Choroid plexus epithelial cell (primary cell): ENCODE measurements at regions not wholly inside any gene's neighbourhood (a gene's known extent, or its start where the extent isn't known, plus 50 kb on each side); places are given as distances from the start of the nearest gene placed in this dataset.

Source experiments
- DNase-seq: peaks from one replicate; pipeline ENCODE4 v3.0.0-alpha.2; 2010; ENCODE audit warnings: low read depth
- H3K4me3 ChIP-seq: 2 replicates; pipeline ENCODE4 v1.5.1; 2011; ENCODE audit warnings: low read depth, mild to moderate bottlenecking, control low read depth, low read length, moderate library complexity
- CTCF ChIP-seq: conservative IDR thresholded peaks from 2 replicates; pipeline ENCODE4 v1.5.1; 2011; ENCODE audit warnings: low read depth, mild to moderate bottlenecking, control low read depth, inconsistent platforms, low read length, moderate library complexity

DNA sequence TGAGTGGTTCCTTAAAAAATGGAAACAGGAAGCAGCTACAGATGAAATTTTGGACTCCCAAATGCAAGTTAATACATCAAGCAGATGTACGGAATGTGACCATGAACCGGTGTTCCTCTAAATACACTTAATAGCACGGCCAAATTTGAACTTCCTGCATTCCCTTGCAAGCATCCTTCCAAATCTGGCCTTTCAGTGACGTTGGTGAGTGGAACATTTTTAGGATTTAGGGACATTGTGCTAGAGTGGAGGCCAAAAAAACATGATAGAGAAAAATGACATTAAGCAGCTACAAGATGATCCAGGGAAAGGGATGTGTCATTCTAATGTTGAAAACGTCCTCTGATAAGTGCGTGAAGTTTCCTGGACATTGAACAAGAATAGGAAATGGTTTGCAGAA is 62.1 kb downstream of the CTAGE1 start:
- no peak for TF ChIP-seq CTCF
- H3K4me3 ChIP-seq, result no peak overlapping the region
- no peak for DNase-seq

GRCh38 chr18:22355069-22355468 is 62.6 kb downstream of the CTAGE1 start:
- DNase-seq, result no peak
- H3K4me3 ChIP-seq, result no peak overlapping the region
- no peak for TF ChIP-seq CTCF

GRCh38 chr18:22349966-22350365 is 67.7 kb downstream of the CTAGE1 start:
- DNase-seq, result no peak
- no peak overlapping the region for H3K4me3 ChIP-seq
- no peak for TF ChIP-seq CTCF

GRCh38 chr18:22349317-22349898 is 68.3 kb downstream of the CTAGE1 start:
- no peak for TF ChIP-seq CTCF
- peak; percentile 7 for DNase-seq

GRCh38 chr18:22348521-22349316 is 69.0 kb downstream of the CTAGE1 start:
- peak; percentile 10 for TF ChIP-seq CTCF
- DNase-seq, result peak; percentile 67
- H3K4me3 ChIP-seq, result peak overlapping the region; percentile 61

More at GRCh38 chr18:22349317-22349898, 68.3 kb downstream of the CTAGE1 start:
- H3K4me3 ChIP-seq, result peak overlapping the region; percentile 61

DNA sequence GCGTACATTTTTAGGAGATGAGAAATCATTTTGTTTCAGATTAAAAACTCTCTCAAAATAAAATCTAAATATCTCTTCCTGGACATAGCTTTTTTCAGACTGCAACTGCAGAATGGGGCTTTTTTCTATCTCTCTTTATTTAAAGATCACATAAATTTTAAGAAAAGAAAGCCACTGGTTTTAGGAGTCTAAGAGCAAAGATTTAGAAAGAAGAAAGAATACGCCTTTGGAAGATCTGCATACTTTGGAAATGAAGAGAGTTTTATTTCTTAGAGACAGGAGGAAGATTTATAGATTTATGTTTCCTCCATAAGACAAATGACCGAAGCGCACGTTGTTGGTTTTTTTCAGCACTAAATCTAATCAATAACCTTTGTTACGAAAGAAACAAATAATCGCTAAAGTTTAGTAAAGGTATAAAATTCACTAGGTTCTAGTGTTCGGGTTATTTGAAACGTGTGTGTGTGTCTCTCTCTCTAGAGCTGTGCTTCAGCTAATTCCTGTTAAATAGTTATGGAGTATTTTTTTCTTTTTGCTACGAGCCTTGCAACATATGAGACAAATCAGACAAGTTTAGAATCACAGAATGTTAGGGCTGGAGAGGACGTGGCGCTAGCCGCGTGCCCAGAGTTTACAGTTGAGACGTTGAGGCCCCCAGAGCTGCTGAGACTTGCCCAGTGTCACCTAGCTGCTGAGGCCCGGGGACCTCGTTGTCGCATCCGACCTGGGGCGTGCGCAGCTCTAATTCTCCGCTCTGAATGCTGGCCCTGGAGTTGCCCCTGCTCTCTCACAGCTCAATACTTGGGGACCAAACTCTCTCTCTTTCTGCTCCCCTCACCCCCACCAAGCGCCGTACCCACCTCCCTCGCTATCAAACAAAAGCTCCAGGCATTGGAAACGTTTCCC is 69.9 kb downstream of the CTAGE1 start:
- peak overlapping the region; percentile 61 for H3K4me3 ChIP-seq
- TF ChIP-seq CTCF, result no peak

More for the DNA sequence above, 69.9 kb downstream of the CTAGE1 start:
- DNase-seq, result peak; percentile 50
